ENCODE measurements at regions not wholly inside any gene's neighbourhood (a gene's known extent, or its start where the extent isn't known, plus 50 kb on each side); places are given as distances from the start of the nearest gene placed in this dataset.

GRCh38 chr10:2488446-2489005 lies 578.8 kb upstream of the PFKP start:
- no peak for DNase-seq

- DNase-seq = no peak
Measured at GRCh38 chr10:2487921-2488320, 579.4 kb upstream of the PFKP start.

DNA sequence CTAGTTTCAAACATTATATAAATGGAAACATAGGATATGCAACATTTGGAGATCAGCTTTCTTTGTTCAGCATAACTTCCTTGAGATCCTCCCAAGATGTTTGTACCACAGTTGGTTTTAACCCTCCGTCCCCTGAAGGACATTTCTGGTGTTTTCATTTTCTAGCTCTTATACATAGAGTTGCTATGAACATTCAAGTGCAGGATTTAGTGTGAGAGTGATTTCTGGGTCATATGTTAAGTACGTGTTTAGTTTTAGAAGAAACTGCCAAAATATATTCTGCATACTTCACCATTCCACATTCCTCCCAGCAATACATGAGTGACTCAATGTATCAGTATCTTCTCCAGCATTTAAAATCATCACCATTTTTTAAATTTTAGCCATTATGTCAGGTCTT lies 588.7 kb upstream of the PFKP start:
- DNase-seq = no peak

GRCh38 chr10:2476812-2477553 lies 590.4 kb upstream of the PFKP start:
- no peak for DNase-seq

DNA sequence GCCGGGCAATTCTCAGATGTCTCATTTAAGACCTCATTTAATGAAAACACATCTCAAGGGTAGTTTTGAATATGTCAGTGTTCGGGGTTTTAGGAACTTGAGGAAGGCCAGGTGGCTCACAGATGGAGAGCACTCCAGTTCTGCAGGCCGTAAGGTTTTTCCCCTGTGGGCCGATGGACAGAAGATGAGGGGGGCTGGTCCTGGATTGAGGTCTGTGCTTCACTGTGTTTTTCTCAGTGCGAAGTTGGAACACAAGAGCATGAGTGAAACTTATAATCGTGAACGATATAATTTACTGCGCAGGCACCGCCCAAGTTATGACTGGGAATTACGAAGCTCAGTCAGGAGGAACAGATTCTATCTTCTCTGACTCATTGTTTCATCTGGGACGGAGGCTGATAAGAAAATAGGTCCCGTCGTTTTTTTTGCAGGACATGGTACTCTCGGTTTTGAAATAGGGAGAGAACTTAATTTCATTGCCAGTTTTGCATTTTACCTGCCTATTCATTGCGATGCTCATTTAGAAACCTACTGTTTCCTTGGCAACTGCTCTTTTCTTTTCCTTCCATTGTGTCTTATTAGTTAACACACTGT lies 591.0 kb upstream of the PFKP start:
- no peak for DNase-seq

GRCh38 chr10:2475711-2476217 lies 591.6 kb upstream of the PFKP start:
- DNase-seq = no peak

DNA sequence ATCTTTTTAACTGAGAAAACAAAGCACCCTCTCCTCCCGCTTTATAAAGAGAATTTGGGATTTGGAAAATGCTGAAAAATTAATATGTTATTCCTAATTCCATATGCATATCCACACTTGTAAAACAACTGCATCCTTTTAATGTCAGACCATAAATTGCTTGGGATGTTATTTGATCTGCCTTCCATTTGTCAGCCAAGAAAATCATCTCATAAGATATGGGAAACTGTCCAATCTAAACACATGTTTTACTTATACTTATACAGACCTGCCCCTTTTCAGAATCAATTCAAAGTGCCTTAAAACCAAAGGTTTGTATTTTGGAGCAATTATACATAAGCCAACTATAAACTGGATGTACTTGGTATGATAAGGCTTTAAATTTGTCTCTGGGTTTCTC lies 595.5 kb upstream of the PFKP start:
- DNase-seq = no peak

GRCh38 chr10:2469802-2470201 lies 597.5 kb upstream of the PFKP start:
- DNase-seq = no peak

DNA sequence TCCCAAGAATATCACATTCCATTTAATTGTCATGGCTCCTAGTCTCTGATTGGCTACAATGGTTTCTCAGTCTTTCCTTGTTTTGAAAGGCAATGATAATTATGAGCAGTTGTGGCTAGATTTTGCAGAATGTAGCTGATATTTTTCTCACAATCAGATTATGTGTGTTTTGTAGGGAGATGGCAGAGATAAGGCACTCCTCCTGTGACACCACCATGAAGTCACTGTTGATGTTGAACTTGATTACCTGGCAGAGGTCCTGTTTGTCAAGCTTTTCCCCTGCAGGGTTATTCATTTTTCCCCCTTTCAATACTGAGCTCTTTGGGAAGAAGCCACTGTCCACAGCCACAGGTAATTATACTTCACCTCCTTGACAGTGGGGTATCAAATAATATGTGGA lies 602.9 kb upstream of the PFKP start:
- DNase-seq = no peak

- no peak for DNase-seq
Measured at GRCh38 chr10:2463316-2463715, 604.0 kb upstream of the PFKP start.

DNA sequence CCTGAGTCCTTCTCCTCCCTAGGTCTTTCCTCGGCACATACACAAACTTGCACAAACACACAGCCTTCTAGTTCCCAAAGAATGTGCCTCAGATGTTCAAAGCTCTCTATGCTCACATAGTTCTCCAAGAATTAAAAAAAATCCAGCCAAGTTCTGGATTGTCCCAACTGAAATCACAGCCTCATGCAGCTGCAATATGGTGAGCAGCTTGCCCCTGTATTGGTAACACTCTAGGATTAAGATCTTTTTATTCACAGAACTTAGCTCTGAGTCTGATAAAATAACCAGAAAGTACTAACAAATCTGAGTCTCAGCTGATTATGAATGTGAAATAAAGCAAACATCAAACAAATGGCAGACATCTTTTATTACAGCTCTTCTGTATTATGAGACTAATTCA lies 604.8 kb upstream of the PFKP start:
- DNase-seq = no peak

DNA sequence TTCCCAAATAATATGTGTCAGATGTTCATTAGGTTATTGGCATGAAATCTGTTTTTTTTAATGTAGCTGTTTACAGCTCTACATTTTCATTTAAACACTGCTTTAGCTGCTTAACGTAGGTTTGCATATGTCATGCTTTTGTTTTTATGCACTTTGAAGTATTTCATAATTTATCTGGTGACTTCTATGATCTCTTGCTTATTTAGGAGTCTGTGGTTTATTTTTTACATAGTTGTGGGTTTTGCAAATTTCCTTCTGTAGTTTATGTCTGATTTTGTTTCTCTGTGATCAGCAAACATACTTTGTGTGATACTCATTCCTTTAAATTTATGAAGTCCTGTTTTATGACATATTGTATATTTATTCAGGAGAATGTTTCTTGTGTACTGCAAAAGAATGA lies 606.5 kb upstream of the PFKP start:
- no peak for DNase-seq

DNA sequence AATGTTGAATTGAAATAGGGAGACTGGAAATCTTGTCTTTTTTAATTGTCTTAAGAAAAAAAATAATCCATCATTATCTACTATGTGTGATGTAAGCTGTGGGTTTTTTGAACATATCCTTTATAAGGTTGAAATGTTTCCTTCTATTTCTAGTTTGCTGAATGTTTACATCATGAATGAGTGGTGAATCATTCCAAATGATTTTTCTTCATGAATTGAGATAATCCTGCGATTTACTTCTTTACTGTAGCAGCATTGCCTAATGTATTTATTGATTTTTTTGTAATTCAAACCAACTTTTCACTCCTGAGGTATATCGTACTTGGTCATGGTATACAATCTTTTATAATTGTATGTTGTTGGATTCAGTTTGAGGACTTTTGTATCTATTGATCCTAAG lies 607.6 kb upstream of the PFKP start:
- no peak for DNase-seq

DNA sequence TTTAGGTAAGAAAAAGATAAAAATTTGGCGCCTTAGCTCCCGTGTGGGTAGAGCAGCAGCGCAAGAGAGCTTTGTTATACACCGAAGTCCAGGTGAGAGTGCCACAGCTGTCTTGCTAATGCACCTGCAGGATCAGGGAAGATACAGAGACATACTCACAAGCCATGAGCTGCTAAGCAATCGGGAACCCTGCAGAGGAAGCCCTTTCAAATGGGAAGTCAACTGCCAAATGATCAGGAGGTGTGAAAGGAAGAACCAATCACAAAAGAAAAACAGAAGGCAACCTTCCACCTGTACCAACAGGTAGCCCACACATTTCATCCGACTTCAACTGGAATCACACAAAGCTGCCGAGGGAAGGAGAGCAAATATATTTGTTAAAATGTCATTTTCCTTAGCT lies 610.5 kb upstream of the PFKP start:
- DNase-seq = no peak

- no peak for DNase-seq
Measured at GRCh38 chr10:2445370-2445769, 622.0 kb upstream of the PFKP start.

DNA sequence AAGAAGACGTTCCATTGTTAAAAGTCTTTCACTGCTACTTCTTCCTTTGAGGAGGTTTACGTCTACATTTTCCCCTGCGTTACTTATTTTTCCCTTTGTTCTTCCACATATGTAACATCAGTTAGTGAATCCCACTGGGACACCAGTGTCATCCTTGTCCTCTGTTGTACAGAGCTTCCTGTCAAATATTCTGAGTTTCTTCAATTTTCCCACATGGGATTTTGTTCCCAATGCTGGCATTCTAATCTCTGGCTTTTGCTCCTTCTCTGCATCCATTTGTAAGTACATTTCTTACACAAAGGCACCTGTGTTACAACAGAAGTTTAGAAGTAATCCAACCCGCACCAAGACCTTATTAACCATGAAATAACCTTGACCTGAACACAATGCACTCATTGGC lies 627.4 kb upstream of the PFKP start:
- DNase-seq = no peak

DNA sequence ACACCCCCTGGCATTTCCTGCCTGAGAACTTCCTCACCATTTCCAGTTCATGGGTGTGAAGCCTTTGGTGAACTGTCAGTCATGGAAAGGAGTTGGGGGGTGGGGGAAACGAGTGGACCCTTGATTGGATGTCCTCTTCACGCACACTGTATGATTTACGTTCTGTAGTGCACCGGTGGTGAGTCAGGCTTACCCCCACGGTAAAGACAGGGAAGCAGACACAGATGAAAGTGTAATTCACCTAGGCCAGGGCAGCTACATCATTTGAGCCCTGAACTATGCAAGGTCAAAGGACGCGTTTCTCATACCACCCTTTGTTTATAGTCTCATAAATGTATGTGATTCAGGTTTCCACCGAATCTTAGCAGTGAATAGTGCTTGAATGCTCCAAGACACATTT lies 628.3 kb upstream of the PFKP start:
- DNase-seq = no peak

- no peak for DNase-seq
Measured at GRCh38 chr10:2438248-2438939, 629.0 kb upstream of the PFKP start.

GRCh38 chr10:2436933-2437332 lies 630.4 kb upstream of the PFKP start:
- DNase-seq = no peak

GRCh38 chr10:2431961-2432360 lies 635.4 kb upstream of the PFKP start:
- no peak for DNase-seq

DNA sequence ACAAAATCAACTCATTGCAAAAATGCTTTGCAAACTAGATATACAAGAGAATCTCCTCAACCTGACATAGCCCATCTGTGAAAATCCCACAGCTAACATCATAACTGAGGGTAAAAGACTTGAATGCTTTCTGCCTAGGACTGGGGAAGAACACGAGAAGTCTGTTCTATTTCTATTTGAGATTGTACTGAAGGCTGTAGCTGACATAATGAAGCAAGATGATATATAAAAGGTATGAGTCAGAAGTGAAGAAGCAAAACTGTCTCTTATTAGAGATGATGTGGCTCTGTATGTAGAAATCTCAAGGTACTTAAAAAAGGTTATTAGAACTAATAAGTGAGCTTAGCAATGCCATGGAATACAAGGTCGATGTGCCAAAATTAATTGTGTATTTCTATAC lies 639.9 kb upstream of the PFKP start:
- no peak for DNase-seq

DNA sequence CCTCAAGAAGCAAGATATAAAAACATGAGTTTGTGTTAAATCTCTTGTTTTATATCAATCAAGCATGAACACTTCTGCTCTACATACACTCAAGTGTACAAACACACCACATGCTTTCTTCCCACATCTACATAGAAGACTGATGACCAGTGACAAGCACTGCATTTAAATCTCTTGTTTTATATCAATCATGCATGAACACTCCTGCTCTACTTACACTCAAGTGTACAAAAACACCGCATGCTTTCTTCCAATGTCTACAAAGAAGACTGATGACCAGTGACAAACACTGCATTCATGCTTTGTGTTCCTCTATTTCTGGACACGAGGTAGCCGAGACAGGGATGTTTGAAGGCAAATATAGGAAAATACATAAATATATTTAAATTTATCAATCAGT lies 642.0 kb upstream of the PFKP start:
- DNase-seq = no peak

DNA sequence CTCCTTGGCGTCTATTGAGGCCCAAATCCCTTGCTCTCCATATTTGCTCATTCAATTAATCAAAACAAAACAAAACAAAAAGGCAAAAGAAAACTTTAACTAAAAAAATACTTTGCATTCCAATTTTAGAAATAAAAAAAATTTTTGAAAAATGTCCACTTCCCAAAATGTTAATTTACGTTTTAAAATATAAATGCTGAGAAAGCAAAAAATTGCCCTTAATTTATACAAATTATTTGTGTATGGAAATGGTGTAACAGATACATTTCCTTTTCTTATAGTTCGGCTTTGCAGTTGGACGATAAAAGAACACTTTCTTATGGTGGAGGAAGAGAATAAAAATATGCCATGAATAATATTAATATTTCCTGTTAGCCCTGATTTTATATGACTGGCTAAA lies 652.8 kb upstream of the PFKP start:
- no peak for DNase-seq

DNA sequence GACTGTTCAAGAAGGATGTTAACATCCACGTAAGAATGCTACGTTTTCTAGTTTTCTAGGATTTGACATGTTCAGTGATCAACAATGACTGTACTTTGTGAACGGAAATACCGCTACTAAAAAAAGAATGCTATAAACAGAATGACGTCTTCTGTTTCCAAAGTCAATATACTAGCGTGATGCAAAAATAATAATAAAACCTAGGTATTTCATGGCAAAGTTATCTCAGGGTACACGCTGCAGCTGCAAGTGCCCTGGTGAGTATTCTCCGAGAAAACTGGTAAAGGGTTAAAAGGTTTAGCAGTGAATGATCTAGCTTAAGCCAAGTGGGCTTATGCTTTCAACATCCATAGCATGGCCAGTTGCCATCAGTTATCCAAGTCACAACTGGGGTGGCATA lies 653.3 kb upstream of the PFKP start:
- no peak for DNase-seq

All from NCI-H1694 (cell line).